ENCODE measurements at regions not wholly inside any gene's neighbourhood (a gene's known extent, or its start where the extent isn't known, plus 50 kb on each side); places are given as distances from the start of the nearest gene placed in this dataset.

DNA sequence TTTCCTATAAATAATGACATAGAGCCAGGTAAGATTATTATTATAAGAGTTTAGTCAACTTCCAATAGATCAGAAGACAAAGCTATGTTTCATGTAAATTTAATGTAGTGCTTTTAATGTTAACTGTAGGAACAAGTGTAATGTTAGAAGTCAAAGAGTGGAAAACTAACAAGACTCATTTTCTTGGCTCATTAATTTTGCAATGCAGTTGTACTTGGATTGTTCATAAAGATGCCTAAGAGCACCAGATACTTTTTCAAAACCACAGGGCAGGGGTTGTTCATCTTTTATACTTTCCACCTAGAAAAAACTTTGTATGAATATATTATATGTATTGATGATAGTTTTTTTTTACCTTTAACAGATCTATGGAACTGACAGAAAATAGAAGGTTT lies 1705.3 kb upstream of the CDH9 start:
- no peak overlapping the region for H3K4me3 Mint-ChIP-seq
- peaks cover 3% of the 10 kb centered on the region for H3K9me3 Mint-ChIP-seq
- no peaks in the 10 kb centered on the region for H3K27me3 Mint-ChIP-seq
- H3K36me3 Mint-ChIP-seq = no peaks in the 10 kb centered on the region
- no peak overlapping the region for H3K27ac Mint-ChIP-seq
- no peaks in the 10 kb centered on the region for H3K4me1 Mint-ChIP-seq
- no peak for DNase-seq

DNA sequence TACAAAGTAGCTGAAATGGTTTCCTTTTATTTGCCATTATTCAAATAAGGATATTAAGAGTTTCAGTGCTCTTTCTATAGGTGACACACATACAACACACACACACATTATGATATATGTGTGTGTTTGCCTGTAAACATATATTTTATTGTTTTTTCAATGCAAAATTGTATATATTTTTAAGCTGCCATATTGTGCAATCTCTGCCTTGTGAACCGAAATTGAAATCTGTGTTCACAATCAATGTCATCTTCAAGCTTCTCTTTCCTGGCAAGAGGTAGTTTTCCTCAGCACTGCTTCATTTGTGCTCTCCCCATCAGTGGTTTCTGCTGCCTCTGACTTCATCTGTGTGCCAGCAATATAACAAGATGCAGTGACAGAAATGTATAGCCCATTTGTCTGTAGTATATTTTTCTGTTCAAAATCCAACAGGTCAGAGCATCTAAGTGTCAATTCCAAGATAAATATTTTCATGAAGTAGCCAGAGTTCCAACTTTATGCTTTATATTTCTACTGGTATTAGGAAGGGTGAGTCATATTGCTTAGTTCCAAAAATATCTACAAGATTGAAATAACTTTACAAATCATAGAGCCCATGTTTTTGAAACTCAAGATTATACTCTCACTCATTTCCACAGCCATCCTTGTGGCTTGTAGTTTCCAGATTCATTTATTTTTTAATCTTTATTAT lies 1704.8 kb upstream of the CDH9 start:
- H3K9me3 Mint-ChIP-seq = peaks cover under 1% of the 10 kb centered on the region
- H3K4me3 Mint-ChIP-seq = no peak overlapping the region
- no peaks in the 10 kb centered on the region for H3K4me1 Mint-ChIP-seq
- no peak for DNase-seq
- no peak overlapping the region for H3K27ac Mint-ChIP-seq
- no peaks in the 10 kb centered on the region for H3K36me3 Mint-ChIP-seq
- H3K27me3 Mint-ChIP-seq = no peaks in the 10 kb centered on the region

DNA sequence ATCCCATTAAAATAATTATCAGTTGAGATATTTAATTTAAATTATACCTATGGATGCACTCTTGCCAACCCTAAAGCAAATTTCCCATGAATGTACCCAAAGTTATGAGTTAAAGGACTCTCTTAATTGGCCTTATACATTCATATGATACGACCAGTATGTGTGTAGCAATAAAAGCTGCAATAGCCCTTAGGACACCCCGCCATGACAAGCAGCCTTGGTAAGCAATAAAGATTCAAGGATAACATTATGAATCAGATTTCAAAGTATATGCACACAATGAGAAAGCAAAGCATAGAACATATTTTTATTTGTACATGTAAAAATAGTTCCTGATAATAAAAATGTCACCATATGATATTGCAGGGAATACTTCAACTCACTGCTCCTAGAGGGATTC lies 1699.3 kb upstream of the CDH9 start:
- H3K4me3 Mint-ChIP-seq = no peak overlapping the region
- no peak for DNase-seq

DNA sequence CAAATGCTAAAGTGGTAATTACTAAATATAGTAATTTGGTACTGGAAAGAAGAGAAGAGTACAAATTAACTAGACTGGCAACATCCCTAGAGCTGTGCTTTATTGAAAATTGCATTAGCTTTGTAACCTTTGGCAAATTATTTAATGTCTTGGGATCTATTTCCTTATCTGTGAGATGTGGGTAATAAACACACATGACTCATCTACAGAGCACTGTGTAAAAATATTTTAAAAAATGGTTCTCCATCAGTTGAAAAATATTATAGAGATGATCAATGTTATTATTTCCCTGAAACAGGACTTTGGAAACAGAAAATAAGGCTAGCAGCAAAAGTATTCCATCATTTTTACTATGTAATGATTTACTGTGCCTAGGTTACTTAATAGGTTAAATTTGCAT lies 1698.8 kb upstream of the CDH9 start:
- H3K36me3 Mint-ChIP-seq = no peaks in the 10 kb centered on the region
- DNase-seq = no peak
- no peak overlapping the region for H3K27ac Mint-ChIP-seq
- no peaks in the 10 kb centered on the region for H3K27me3 Mint-ChIP-seq
- H3K9me3 Mint-ChIP-seq = peaks cover 3% of the 10 kb centered on the region
- no peaks in the 10 kb centered on the region for H3K4me1 Mint-ChIP-seq
- H3K4me3 Mint-ChIP-seq = no peak overlapping the region

More for the DNA sequence above, 1699.3 kb upstream of the CDH9 start:
- H3K4me1 Mint-ChIP-seq = no peaks in the 10 kb centered on the region
- H3K9me3 Mint-ChIP-seq = peaks cover 3% of the 10 kb centered on the region
- no peak overlapping the region for H3K27ac Mint-ChIP-seq
- no peaks in the 10 kb centered on the region for H3K27me3 Mint-ChIP-seq
- no peaks in the 10 kb centered on the region for H3K36me3 Mint-ChIP-seq

DNA sequence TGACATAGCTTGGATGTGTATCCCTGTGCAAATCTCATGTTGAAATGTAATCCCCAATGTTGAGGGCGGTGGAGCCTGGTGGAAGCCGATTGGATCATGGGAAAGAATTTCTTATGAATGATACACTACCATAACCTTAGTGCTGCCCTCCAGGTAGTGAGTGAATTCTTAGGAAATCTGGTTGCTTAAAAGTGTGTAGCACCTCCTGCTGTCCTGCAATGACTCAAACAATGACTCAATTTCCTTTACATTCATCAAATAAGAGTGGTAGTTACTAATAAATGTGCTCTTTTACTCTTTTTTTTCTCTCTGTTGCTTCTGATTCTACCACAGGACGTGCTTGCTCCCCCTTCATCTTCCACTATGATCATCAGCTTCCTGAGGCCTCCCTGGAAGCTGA lies 1696.0 kb upstream of the CDH9 start:
- Mint-ChIP-seq H3K36me3 (no peaks in the 10 kb centered on the region), H3K27ac (no peak overlapping the region), H3K4me3 (no peak overlapping the region), H3K27me3 (no peaks in the 10 kb centered on the region), H3K4me1 (no peaks in the 10 kb centered on the region), H3K9me3 (peaks cover 3% of the 10 kb centered on the region)
- DNase-seq = no peak

DNA sequence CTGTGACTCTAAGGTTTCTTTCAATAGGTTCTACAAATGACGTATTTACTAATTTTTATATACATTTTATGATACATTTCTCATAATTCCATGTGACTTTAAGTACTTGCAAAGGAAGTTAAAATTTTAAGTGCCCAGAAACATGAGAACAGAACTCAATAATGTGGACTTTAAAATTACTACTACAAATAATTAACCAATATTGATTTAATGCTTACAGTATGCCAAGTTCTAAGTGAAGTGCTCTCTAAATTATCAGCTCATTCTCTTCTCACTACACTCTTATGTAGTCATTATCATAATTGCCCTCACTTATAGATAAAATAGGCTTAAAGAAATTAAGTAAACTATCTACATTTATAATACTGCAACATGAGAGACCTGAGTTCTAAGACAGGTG lies 1690.7 kb upstream of the CDH9 start:
- H3K36me3 Mint-ChIP-seq = no peaks in the 10 kb centered on the region
- no peak overlapping the region for H3K27ac Mint-ChIP-seq
- H3K4me3 Mint-ChIP-seq = no peak overlapping the region
- H3K27me3 Mint-ChIP-seq = no peaks in the 10 kb centered on the region
- no peaks in the 10 kb centered on the region for H3K4me1 Mint-ChIP-seq
- peaks cover 3% of the 10 kb centered on the region for H3K9me3 Mint-ChIP-seq
- DNase-seq = no peak

DNA sequence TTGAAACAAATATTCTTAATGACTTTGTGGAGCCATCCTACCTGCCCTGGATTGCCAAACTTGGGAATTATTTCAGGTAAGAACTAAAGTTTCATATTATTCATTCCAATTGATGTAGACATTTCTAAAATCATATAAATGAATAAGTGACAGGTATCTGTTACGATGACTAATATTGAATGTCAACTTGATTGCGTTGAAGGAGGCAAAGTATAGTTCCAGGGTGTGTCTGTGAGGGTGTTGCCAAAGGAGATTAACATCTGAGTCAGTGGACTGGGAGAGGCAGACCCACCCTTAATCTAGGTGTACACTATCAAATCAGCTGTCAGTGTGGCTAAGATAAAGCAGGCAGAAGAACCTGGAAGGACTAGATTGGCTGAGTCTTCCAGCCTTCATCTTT lies 1688.4 kb upstream of the CDH9 start:
- Mint-ChIP-seq H3K27me3 (no peaks in the 10 kb centered on the region), H3K4me1 (no peaks in the 10 kb centered on the region), H3K4me3 (no peak overlapping the region), H3K9me3 (peaks cover 7% of the 10 kb centered on the region), H3K36me3 (no peaks in the 10 kb centered on the region), H3K27ac (no peak overlapping the region)
- no peak for DNase-seq

DNA sequence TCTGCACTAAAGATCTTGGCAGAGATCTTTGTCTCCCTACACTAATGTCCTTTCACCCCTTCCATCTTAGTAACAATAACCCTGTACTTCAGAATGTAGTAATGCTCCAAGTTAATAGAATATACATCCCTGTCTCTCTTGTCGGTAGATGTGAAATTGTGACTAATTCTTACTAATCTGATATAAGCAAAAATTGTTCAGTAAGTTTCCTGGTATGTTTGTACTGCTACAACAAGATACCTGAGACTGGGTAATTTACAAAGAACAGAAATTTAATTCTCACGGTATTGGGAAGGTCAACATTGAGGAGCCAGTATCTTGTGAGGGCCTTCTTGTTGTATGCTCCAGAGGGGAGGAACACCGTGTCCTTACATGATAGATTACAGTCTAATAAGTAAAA lies 1686.6 kb upstream of the CDH9 start:
- H3K27ac Mint-ChIP-seq = no peak overlapping the region
- no peak for DNase-seq

DNA sequence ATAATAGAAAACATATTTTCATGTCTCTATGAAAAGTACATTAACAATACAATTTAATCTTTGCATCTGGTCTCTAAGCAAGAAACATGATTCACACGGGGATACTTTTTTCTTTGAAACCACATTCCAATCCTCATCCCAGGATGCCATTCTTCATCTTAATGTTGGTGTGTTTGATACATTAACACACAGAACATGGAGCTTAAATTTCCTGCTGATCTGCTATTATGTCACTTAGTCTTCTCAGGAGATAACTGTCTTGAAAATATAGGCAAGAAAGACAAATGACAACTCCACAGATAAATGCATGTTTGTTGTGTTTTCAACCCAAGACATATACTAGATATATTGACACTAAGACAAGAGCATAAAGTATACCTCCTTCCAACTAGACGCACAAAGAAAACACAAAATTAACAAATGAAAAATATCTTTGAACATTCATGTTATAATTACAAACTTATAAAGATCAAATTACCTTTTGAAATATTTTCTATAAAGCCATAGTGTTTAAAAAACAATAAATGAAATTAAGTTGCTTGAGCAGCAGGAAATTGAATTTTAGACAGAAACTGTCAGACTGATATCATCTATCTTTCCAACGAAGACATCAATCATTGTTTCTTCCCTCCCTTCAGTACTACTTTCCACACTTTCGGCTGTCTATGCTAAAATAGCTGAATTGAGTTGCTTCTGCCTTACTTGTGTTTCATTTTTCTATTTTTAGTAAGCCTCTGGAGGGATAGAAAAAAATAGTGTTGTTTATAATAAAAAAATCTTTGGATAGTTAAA lies 1676.7 kb upstream of the CDH9 start:
- no peaks in the 10 kb centered on the region for H3K27me3 Mint-ChIP-seq
- H3K27ac Mint-ChIP-seq = no peak overlapping the region
- DNase-seq = no peak
- H3K36me3 Mint-ChIP-seq = no peaks in the 10 kb centered on the region
- H3K4me1 Mint-ChIP-seq = no peaks in the 10 kb centered on the region
- H3K9me3 Mint-ChIP-seq = no peaks in the 10 kb centered on the region
- H3K4me3 Mint-ChIP-seq = no peak overlapping the region

More for the DNA sequence above, 1686.6 kb upstream of the CDH9 start:
- H3K36me3 Mint-ChIP-seq = no peaks in the 10 kb centered on the region
- H3K9me3 Mint-ChIP-seq = peaks cover 7% of the 10 kb centered on the region
- H3K27me3 Mint-ChIP-seq = no peaks in the 10 kb centered on the region
- H3K4me3 Mint-ChIP-seq = no peak overlapping the region
- H3K4me1 Mint-ChIP-seq = no peaks in the 10 kb centered on the region

DNA sequence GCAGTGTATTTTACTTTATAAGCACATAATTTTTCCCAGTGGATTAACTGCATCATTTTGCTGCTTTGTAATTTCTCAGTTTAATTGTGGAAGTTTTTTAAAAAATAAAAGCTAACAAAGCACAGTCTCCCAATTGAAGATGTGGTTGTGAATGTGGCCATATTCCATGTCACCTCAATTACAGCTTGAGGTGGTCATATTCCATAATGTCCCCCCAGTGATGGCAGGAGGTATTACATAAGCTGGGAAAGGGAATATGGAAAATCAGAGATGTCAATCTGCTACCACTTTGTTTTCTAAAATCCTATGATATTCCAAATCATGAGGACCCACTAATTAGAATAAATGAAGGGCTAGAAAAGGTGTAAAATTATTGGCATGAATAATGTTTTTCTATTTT lies 1672.0 kb upstream of the CDH9 start:
- Mint-ChIP-seq H3K27me3 (no peaks in the 10 kb centered on the region), H3K4me1 (no peaks in the 10 kb centered on the region), H3K27ac (no peak overlapping the region), H3K4me3 (no peak overlapping the region), H3K9me3 (peaks cover 1% of the 10 kb centered on the region), H3K36me3 (no peaks in the 10 kb centered on the region)
- no peak for DNase-seq

DNA sequence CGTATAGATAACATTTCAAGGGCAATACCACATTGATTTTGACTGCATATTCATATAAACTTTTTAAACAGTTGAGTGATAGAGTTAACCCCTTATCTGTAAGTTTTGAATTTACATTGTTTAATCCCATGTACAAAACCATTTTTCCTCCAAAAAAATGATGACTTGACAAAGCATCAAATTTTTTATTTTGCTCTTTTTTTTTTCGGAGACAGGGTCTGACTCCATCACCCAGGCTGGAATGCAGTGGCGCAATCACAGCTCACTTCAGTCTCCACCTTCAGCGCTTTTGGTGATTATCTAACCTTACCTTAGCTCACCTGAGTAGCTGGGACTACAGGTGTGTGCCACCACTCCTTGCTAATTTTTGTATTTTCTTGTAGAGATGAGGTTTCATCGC lies 1670.1 kb upstream of the CDH9 start:
- no peak overlapping the region for H3K27ac Mint-ChIP-seq
- DNase-seq = no peak
- no peak overlapping the region for H3K4me3 Mint-ChIP-seq
- no peaks in the 10 kb centered on the region for H3K27me3 Mint-ChIP-seq
- no peaks in the 10 kb centered on the region for H3K4me1 Mint-ChIP-seq
- peaks cover 1% of the 10 kb centered on the region for H3K9me3 Mint-ChIP-seq
- no peaks in the 10 kb centered on the region for H3K36me3 Mint-ChIP-seq

DNA sequence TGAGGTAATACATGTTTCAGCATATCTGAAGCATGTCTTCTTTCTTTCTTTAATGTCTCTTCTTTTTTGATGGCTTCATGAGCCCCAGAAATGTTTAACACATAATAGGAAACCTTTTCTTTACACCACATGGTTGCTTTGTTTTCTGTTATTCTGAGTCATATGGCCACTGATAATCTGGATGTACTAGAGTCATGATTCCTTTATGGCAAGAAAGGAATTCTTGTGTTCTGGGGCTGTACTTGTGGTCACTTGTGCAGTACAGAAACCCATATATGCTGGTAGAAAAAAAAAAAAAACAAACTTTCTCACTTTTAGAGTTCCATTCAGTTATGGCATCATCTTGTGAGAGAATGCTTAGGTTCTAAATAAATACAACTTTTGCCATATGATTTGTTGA lies 1669.3 kb upstream of the CDH9 start:
- H3K27me3 Mint-ChIP-seq = no peaks in the 10 kb centered on the region
- peaks cover 1% of the 10 kb centered on the region for H3K9me3 Mint-ChIP-seq
- H3K27ac Mint-ChIP-seq = no peak overlapping the region
- H3K4me1 Mint-ChIP-seq = no peaks in the 10 kb centered on the region
- DNase-seq = no peak
- no peaks in the 10 kb centered on the region for H3K36me3 Mint-ChIP-seq
- no peak overlapping the region for H3K4me3 Mint-ChIP-seq

DNA sequence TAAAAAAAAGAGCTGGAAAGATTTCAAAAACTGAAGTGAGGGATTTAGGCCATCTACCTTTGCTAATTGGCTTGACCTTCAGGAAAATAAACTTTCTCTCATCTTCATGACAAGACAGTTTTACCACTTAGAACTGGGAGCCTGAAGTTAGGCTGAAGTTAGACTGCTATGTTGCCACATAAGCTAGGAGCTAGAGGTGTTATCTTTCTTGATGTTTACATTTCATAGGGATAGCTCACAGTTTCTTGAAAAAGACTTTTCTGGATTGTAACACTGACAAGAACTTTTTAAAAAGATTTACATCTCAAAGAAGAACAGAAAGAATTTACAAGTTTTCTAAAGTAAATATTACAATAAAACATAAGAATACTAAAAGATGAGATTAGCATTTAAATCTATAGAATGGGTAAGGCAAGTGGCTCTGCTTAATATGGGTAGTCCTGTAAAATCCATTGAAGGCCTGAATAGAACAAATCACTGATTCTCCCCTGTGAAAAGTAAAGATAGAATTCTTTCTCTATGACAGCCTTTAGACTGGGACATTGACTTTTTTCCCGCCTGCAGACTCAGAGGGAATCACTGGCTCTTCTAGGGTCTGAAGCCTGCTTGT lies 1665.4 kb upstream of the CDH9 start:
- Mint-ChIP-seq H3K36me3 (no peaks in the 10 kb centered on the region), H3K4me3 (no peak overlapping the region), H3K27me3 (no peaks in the 10 kb centered on the region), H3K4me1 (no peaks in the 10 kb centered on the region), H3K27ac (no peak overlapping the region), H3K9me3 (peaks cover 11% of the 10 kb centered on the region)
- no peak for DNase-seq

DNA sequence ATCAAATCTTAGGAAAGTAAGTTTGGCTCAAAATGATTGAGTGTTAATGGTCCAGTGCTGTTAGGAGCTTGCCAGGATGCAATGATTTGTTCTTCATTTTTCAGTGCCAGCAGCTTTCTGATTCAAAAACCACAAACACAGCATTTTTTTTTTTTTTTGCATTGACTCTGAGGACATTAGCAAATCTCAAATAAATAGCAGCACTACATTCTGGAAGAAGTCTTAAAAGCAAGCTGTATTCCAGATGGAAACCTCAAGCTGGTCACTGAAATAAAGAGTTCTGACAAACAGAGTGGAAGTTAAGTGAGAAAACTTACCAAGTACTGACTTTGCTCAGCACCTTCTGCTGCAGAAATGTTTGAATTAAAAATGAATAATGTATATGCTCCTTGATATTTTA lies 1653.1 kb upstream of the CDH9 start:
- H3K27me3 Mint-ChIP-seq = no peaks in the 10 kb centered on the region
- no peaks in the 10 kb centered on the region for H3K36me3 Mint-ChIP-seq
- peaks cover 1% of the 10 kb centered on the region for H3K9me3 Mint-ChIP-seq
- no peaks in the 10 kb centered on the region for H3K4me1 Mint-ChIP-seq
- DNase-seq = no peak
- H3K27ac Mint-ChIP-seq = no peak overlapping the region
- no peak overlapping the region for H3K4me3 Mint-ChIP-seq

DNA sequence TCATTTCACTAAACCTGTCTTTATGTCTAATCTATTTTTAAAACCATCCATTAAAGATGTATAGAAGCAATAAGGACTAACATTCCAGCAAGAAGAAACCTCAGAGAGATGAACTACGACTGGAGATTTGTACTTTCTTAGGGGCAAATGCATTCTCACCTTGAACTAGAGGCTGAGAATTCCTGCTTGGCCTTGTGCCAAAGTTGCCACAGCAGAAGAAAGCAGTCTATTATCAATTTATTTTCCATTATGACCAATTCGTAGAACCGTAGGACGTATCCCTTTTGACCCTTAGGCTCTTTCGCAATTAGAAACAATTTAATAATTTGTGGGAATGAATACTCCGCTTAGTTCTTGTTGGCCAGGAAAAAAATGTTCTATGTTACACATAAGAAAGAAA lies 1647.4 kb upstream of the CDH9 start:
- no peaks in the 10 kb centered on the region for H3K36me3 Mint-ChIP-seq

DNA sequence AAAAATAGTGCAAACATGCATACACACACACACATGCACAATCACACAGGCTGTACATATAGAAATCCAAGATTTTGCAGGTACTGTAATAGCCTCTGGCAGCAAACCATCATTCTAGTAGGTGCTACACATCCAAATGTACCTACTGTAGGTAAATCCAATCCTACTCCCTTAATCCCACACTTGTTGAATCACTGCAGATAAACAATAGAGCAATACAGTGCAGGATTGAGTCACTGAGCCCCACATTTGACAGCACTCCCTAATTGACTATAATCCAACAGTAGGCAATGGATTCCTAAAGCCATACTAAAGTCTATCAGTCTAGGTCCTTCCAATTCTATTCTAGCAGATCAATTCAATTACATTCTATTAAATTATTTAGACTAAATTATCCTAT lies 1640.5 kb upstream of the CDH9 start:
- Mint-ChIP-seq H3K27ac (no peak overlapping the region), H3K36me3 (no peaks in the 10 kb centered on the region), H3K27me3 (no peaks in the 10 kb centered on the region), H3K9me3 (peaks cover 8% of the 10 kb centered on the region), H3K4me1 (no peaks in the 10 kb centered on the region), H3K4me3 (no peak overlapping the region)
- DNase-seq = no peak

More for the DNA sequence above, 1647.4 kb upstream of the CDH9 start:
- Mint-ChIP-seq H3K27me3 (no peaks in the 10 kb centered on the region), H3K9me3 (peaks cover 7% of the 10 kb centered on the region), H3K27ac (no peak overlapping the region), H3K4me3 (no peak overlapping the region), H3K4me1 (no peaks in the 10 kb centered on the region)
- no peak for DNase-seq
